ENCODE measurements at regions not wholly inside any gene's neighbourhood (a gene's known extent, or its start where the extent isn't known, plus 50 kb on each side); places are given as distances from the start of the nearest gene placed in this dataset.
"Not testable (repeated sequence)": the region's sequence is repeated elsewhere in the genome, so short reads cannot be mapped to it uniquely, and the experiment has no call there.

DNA sequence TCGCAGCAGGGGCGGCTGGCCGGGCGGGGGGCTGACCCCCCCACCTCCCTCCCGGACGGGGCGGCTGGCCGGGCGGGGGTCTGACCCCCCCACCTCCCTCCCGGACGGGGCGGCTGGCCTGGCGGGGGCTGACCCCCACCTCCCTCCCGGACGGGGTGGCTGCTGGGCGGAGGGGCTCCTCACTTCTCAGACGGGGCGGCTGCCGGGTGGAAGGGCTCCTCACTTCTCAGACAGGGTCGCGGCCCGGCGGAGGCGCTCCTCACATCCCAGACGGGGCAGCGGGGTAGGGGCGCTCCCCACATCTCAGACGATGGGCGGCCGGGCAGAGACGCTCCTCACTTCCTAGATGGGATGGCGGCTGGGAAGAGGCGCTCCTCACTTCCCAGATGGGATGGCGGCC lies 260.2 kb upstream of the PTCHD4 start:
- DNase-seq: not testable (repeated sequence)

DNA sequence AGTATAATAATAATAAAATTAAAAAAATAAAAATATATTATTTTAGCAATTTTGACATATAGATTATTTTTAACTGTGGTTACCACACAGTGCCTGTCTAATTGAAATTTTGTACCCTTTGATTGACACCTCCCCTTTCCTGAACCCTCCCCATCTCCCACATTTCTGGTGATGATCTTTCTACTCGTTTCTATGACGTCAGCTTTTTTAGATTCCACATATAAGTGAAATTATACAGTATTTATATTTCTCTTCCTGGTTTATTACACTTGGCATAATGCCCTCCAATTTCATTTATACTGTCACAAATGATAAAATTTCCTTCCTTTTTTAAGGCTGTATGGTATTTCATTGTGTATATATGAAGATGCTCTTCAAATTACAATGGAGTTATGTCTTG lies 258.1 kb upstream of the PTCHD4 start:
- no peak for DNase-seq

DNA sequence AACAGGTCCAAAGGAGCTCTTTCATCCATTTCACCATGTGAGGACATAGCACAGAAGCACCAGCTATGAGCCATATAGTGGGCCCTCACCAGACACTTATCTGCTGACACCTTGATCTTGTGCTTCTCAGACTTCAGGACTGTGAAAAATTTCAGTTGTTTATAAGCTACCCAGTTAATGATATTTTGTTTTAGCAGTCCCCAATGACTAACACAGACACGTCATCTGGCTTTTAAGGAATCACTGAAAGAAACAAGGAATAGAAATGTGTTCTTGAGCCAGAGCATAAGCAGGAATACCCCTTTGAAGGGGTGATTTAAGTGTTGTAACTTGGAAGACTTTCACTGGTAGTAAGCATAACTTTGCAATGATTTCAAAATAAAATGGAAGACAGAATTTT lies 214.7 kb upstream of the PTCHD4 start:
- DNase-seq: no peak

DNA sequence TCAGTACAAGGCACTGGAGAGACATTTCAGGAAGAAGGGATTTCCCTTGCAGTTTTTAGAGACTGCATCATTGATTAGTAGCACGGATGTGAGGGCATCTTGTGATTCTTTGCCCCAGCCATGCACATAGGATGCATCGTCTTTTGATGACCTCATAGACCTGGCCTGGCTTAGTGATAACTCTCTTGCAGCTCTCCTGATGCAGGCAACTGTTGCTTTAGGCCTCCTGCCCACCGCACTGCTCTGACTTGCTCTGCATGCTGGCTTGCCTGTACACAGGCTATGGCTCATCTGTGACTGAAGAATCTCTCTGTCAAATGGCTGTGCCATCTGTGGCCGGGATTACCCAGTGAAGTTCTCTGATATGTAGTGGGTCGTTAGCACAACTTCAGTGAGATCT lies 207.7 kb upstream of the PTCHD4 start:
- no peak for DNase-seq

DNA sequence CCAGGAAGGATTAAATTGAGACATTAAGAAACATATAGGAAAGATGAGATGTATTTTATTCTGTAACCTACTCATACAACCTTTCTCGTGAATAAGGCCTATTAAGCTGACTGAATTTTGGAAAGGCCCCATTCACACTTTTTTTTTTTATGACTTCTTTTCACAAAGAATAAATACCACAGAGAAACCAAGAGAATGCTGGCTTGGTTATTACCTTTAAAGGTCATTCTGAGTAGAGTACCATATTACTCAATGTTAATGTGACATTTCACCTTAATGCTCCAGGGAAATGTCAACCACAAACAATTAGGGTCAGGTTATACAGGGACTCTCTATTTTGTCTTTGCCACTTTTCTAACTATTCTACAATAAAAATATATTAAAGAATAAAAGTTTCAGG lies 204.9 kb upstream of the PTCHD4 start:
- DNase-seq: no peak

DNA sequence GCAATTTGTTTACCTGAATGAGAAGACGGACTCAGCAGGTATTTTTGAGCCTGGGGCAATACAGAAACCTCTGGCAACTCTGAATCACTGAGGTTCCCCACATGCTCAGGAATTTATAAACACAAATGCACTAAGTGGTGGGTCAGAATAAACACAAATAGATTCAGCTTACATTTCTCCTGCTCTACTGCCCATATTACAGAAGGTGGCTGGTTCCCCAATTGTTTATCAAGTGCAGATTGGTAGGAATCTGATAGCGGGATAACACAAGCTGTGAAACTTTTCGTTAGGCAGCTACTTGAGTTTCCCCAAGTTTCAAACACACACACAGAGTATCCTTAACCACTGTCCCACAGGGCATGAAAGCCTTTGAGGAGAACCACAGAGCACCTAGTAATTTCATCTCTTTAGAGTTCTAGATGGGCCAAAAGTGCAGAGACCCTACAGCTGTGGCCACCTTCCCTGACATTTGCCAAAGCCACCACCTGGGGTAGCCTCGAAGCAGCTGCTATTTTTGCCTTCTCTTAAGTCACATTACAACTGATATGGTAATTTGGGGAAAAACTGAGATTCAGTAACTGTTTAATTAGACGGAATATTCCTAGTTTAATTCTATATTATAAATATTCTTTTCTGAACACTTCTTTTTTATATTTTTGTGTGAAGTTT lies 204.2 kb upstream of the PTCHD4 start:
- no peak for DNase-seq

DNA sequence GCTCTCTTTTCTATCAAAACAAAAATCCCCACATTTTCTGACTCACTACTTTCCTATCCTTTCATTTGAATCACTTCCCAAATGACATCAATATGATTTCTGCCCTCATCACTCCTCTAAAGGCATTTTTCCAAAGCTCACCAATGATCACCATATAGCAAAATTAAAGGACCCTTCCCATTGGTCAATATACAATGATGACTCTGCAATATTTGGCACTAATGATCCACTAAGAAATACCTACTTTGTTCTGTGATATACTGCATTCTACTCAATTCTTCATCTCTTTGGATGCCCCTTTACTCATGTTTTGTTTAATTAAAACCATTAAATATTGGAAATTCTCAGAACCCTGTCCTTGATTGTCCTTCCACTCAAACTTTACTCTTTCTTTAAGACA lies 200.3 kb upstream of the PTCHD4 start:
- no peak for DNase-seq

DNA sequence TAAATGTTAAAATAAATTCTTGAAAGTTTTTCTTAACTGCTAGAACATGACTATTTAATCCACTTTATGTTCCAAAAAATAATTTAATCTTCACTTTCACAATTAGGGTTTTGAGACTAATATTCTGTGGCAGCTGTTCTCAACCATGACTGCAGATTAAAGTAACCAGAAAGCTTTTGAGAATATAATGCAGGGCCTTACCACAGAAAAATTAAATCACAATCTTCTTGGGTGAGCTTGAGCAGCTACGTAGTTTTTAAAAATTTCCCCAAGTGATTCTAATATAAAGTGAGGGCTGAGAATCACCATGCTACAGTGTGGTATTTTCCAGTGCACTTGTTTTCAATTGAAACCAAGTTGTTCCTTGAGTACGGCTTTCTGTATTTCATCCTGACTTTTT lies 196.6 kb upstream of the PTCHD4 start:
- DNase-seq: no peak

DNA sequence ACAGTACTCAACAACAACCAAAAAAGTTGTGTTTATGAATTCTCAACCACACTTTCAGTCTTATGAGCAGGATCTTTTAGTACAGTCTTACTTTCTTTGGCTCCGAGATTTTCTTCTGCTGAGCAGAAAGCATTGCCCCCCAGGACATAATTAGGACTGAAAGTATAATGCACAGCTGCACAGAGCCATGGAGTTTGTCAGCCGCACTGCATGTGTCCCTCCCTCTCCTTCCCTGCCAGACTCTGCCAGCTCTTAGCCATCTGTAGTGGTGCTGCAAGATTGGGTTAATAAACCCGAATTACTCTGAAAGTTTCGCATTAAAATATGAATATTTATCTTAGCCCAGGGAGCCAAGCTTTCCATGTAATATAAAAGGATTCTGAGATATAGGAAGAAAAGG lies 179.6 kb upstream of the PTCHD4 start:
- no peak for DNase-seq

DNA sequence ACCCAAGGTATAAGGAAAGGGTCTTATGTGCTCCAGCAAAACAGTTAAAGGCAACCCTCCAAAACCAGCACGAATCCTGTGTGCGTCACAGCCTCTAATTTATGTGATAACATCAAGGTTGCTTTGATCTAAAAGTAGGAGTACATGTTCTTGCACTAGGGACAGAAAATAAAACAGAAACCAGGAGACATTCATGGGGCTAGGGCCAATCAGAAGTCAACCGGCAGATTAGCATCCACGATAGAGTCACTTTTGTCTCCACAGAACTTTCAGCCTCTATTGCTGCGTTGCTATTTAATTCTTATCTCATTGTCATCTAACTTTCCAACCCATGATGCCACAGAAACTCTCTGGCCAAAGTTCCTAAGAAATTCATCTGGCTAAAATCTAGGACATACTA lies 178.8 kb upstream of the PTCHD4 start:
- DNase-seq: no peak

DNA sequence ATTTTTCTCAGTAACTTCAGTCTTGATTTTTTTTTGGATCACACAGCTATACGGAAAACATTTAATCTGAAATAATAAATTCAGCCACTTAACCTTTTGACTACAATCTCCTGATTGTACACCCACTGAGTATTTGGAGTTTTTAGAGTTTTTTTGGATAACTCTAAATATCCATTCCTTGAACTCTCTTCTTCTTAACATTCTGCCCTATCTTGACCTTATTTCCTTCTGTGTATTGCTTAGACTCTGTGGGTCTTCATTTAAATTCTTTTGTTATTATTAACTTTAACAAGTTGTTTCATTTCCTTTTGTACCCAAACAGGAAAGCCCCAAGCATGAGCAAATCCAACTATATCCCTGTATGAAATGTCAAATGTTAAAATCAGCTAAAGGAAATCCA lies 170.2 kb upstream of the PTCHD4 start:
- DNase-seq: no peak

DNA sequence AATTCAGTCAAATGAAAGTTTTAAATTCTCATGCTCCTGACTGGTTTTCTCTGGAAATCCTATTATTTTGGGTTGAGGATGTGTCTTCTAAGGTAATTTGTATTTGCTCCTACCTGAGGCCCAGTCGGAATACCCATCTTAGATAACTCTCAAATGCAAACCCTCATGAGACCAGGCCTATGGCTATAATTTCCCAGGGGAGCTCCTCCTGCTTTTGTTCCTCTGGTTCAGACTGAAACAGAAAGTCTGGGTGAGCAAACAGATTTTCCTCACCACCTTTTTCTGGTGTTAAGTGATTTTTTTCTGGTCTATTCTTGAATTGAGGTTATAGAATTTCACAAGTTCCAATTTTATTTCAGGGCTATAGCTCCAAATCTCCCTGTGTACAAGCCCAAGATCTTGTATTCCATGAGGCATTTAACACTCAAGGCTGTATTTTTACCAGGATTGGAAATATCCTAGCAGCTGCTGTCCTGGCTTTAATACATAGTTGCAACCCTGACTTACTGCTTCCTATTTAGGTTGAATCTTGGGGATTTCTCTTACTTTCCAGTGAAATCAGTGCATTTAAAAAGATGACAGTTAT lies 169.1 kb upstream of the PTCHD4 start:
- DNase-seq: no peak

DNA sequence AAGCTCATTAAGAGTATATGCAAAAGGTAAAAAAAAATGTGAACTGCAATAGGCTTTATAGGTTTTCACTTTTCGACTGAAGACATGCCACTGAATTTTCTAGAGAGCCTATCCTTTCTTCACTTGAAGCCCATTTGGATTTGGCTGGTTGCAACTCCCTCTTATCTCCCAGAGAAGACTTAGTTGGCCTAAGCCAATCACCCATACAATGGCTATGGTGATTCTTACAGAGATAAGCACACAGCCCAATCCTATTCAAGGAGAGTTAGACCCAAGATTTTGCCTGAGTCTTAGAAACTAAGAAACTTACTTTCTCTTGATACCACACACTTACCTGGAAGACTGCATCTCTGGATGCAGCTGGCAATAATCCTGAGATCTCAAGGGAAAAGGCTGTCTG lies 167.3 kb upstream of the PTCHD4 start:
- no peak for DNase-seq

DNA sequence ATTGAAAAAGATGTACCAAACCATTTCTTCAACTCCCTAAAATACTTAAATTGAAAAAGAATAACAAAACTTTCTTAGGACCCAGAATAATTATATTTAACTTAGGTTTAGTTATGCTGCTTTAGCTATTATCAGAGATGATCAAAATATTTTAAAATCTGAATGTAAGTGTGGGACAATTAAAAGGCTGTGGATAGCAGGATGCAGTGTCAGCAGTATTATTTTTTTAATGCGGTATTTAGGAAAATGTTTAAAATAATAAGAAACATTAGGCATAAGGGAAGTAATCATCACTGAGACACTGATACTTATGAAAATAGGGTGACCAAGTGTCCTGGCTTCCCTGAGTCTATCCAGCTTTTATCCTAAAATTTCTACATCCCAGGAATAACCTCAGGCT lies 161.5 kb upstream of the PTCHD4 start:
- DNase-seq: no peak

DNA sequence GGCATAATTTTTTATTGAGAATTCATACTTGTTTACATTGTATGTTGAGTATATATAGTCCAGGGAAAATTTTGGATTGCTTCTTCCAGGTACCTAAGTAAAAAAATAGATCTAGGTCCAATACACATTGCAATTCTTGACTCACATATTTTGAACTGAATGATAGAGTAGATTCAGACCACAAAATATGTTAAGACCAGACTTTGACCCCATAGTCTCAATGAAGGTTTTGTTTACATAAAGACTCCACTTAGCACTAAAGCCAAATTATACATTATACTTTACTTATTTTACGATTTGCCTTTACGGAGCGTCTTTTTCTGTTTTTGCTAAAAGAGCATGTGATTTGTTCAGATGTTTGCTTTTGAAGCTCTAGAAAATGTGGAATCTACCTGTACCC lies 144.1 kb upstream of the PTCHD4 start:
- DNase-seq: no peak

DNA sequence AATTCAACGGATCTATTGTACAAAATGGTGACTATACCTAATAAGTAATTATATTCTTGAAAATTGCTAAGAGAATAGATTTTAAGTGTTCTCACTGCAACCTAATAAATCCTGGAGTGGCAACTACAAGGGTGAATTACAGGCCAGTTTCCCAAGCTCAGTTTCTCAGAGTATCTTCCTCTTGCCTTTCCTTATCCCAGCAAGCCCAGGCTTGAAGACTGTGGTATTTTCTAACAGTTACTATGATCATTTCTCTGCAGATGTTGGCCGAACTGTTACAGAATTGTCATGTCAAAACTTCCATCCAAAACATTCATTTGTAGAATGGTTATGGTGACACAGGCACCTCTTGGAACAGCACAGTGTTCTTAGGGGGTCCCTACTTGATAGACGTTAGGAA lies 138.1 kb upstream of the PTCHD4 start:
- DNase-seq: no peak

DNA sequence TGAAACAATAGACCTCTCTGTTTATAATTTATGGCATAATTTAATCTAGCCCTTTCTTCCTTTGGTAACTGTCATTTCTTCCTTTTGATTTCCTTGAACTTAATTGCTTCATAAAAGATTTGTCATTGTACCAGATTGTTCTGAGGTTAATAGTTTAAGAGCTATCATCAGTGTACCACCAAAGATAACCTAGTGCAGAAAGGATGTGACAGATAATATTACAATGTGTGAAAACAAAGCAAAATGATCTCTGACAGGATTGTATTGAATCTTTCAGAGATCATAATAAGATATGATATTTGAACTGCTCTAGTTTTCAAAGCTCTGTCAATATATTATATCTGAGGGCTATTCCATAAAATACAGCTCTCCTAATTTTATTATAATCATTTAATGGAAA lies 132.1 kb upstream of the PTCHD4 start:
- DNase-seq: no peak

DNA sequence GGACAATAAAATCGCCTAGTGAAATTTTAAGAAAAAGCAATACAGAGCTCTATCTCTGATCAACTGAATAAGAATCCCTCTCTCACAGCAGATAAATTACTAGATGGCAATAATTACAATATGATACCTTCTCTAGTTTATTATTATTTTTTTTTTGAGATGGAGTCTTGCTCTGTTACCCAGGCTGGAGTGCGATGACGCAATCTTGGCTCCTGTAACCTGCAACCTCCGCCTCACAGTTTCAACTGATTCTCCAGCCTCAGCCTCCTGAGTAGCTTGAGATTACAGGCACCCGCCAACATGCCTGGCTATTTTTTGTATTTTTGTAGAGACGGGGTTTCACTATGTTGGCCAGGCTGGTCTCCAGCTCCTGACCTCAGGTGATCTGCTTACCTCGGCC lies 129.3 kb upstream of the PTCHD4 start:
- DNase-seq: no peak

DNA sequence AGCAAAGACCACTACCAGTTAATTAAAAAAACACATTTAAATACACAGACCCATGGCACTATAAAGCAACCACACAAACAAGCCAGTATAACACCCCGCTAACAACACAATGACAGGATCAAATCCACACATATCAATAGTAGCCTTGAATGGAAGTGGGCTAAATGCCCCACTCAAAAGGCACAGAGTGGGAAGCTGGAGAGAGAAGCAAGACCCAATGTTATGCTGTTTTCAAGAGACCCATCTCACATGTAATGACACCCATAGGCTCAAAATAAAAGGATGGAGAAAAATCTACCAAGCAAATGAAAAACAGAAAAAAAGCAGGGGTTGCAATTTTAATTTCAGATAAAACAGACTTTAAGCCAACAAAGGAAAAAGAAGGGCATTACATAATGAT lies 125.4 kb upstream of the PTCHD4 start:
- DNase-seq: no peak

DNA sequence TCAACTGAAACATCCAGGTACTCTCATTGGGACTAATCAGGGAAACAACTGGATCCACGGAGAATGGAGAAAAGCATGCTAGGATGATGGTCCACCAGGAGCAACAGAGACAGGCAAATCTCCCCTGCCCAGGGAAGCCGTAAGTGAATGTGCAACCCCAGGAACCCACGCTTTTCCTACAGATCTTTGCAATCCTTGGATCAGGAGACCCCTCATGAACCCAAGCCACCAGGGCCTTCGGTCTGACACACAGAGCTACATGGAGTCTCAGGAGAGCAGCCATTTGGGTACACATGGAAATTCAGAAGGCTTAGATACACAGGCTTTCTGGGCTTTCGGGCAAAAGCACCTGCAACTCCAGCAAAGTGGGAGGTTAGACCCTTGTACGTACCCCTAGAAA lies 122.1 kb upstream of the PTCHD4 start:
- DNase-seq: no peak

DNA sequence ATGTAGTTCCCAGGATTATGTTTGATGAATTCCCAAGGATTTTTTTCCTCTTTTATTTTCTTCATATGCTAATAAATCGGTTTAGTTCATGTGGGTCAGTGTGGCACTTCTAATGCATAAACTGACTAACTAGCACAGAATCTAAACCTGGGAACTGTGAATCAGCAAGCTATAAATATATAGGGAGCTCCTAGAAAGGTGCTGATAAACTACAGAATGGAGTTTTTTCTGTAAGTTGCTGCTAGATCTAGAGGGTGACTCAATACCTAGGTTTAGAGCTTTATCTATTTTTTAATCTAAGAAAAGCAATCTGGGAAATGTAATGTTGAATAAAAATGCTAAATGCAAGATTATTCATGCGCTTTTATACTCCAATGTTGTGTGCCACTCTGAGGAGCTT lies 118.8 kb upstream of the PTCHD4 start:
- no peak for DNase-seq

DNA sequence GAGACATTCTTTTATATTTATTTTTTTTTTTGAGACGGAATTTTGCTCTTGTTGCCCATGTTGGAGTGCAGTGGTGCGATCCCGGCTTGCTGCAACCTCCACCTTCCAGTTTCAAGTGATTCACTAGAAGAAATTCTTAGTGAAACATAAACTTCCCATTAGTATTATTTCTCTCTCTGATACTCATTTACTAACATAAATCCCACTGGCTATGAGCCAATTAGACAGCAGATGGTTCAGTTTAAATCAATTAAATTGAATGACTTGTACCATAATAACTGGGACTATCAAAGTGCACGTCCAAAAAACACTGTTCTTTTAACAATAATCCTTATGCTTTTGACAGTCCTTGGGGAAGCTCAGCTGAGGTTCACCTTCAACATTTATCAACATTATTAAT lies 111.2 kb upstream of the PTCHD4 start:
- DNase-seq: no peak

DNA sequence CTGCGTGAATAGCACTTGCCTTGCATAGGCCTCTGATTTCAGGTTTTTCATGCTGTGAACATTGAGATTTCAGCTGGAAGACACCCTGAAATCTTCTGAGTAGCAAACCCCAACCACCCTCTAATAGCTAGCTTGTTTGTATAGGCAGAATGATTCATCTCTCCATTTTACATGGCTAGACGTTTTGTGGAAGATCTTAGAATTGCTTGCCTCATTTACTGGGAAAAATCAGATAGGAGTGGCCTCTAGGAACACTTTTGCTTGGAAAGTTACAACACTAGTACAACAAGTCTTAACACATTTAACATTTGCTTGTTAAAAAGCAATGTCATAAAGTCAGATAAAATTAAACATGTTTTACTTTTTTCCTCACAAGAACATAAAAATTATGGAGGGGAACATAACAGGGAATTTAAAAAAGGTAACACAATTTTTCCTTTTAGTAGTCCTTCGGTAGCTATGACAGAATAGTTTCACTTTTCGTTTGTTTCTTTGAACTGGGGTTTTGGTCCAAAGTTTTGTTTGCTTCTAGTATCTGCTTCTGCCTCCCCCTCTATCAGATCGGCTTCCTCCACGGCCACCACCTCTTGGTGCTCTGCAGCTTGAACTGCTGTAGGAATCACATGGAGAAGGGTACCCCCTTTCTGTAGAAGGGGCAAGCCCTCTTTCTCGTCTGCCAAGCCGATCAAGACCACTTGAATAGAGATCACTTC lies 102.2 kb upstream of the PTCHD4 start:
- DNase-seq: no peak

DNA sequence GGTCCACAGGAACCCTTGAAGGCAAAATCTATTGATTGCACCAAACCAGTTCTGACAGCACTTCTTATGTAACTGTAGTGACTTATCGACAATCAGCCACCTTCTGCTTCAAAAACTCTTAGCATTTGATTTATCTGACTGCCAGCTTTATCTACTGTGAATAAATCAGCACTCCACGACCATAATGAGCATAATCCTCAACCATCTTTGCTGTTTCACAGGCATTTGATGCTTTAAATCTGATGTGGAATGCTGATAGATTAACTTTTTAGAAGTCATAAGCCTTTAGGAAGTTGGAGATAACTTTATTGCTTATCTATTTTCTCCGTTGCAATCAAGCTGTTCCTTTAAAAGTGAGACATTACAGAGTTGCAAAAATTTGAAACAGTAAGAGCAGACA lies 101.5 kb upstream of the PTCHD4 start:
- DNase-seq: no peak

DNA sequence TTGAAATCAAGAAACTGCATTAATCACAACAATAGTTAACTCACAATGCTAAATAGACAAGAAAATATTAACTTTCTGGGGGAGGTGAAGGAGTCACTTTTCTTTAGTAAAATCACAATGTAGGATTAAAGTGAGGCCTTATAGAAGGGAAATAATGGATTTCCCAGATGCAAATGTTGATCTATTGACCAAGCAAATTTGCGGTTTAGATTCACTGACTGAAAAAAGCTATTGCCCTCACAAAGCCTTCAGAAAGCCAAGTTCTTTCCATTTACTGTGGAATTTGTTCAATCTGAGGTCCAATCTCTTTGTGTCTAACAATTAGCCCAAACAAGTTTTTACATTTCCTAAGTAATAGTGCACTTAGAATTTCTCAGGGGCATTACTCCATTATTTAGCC lies 95.1 kb upstream of the PTCHD4 start:
- DNase-seq: no peak

All from NCI-H510A (cell line).